Parathyroid adenoma (tissue), 2 donors: ENCODE measurements at regions not wholly inside any gene's neighbourhood (a gene's known extent, or its start where the extent isn't known, plus 50 kb on each side); places are given as distances from the start of the nearest gene placed in this dataset.
"Not testable (repeated sequence)": the region's sequence is repeated elsewhere in the genome, so short reads cannot be mapped to it uniquely, and the experiment has no call there.

ENCODE experiments used
- H2AFZ ChIP-seq: fragments of 300-600 bp; sonication (generic); one replicate; pipeline ENCODE4 v1.7.0; 2017; ENCODE audit warnings: antibody characterized with exemption, mild to moderate bottlenecking
- H3K27ac ChIP-seq: fragments of 300-600 bp; sonication (generic); one replicate; pipeline ENCODE4 v1.7.0; 2017
- H3K27me3 ChIP-seq: fragments of 300-600 bp; sonication (generic); one replicate; pipeline ENCODE4 v1.7.0; 2017; ENCODE audit warnings: low read length; ENCODE audit not compliant: control insufficient read depth, insufficient read depth
- H3K36me3 ChIP-seq: fragments of 300-600 bp; sonication (generic); one replicate; pipeline ENCODE4 v1.7.0; 2017; ENCODE audit warnings: low read length; ENCODE audit not compliant: control insufficient read depth, insufficient read depth
- H3K4me1 ChIP-seq: fragments of 300-600 bp; sonication (generic); one replicate; pipeline ENCODE4 v1.7.0; 2017; ENCODE audit warnings: control low read depth
- H3K4me2 ChIP-seq: fragments of 300-600 bp; sonication (generic); one replicate; pipeline ENCODE4 v1.7.0; 2017; ENCODE audit warnings: low read length
- H3K4me3 ChIP-seq: fragments of 300-600 bp; sonication (generic); one replicate; pipeline ENCODE4 v1.7.0; 2017; ENCODE audit warnings: low read depth, low read length
- H3K79me2 ChIP-seq: fragments of 300-600 bp; sonication (generic); one replicate; pipeline ENCODE4 v1.7.0; 2017; ENCODE audit warnings: control low read depth
- H3K9ac ChIP-seq: fragments of 300-600 bp; sonication (generic); one replicate; pipeline ENCODE4 v1.7.0; 2017; ENCODE audit warnings: mild to moderate bottlenecking
- H3K9me3 ChIP-seq: fragments of 300-600 bp; sonication (generic); one replicate; pipeline ENCODE4 v1.7.0; 2017; ENCODE audit warnings: low read length; ENCODE audit not compliant: control insufficient read depth
- TF ChIP-seq, protein P1 (sequence below): fragments of 300-600 bp; sonication (generic); IDR thresholded peaks from one replicate; pipeline ENCODE4 v1.7.0; 2017; ENCODE audit warnings: antibody characterized with exemption, mild to moderate bottlenecking
- donor health status: primary hyperparathyroidism.

DNA sequence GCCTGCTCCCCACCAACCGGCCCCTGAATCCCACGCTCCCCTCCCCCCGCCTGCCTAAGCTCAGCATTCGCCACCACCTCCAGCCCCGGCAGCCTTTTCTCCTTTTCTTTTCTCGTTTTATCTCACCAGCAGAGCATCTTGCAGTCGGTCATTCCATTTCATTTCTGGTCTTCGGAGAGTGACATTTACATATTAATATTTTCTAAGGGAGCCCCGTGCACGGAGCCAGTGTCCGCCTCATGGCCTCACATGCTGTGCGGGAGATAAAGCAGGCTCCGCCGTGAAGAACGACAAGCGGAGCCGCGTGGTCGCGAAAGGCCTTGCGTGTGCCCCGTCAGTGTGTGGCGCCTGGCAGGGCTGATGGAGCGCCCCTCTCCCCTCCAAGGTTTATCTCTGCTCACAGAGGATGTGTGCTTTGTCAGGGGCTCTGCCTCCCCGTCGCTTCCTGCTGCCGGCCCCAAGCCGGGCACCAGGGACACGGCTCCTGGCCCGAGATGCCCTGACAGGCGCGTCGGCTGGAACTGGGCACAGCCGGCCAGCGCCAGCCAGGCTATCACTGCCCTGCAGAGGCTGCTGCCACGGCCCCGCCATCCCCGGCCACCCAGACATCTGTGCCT lies 95.5 kb upstream of the GSE1 start:
- Histone ChIP-seq H3K9me3 (no peaks in the 10 kb centered on the region), H3K79me2 (peaks cover 47% of the 10 kb centered on the region), H2AFZ (no peak overlapping the region), H3K4me1 (peaks cover 66% of the 10 kb centered on the region), H3K9ac (no peak overlapping the region), H3K27ac (no peak overlapping the region), H3K4me3 (no peak overlapping the region), H3K36me3 (no peaks in the 10 kb centered on the region), H3K4me2 (no peak overlapping the region), H3K27me3 (no peaks in the 10 kb centered on the region)
- TF ChIP-seq, protein P1, sequence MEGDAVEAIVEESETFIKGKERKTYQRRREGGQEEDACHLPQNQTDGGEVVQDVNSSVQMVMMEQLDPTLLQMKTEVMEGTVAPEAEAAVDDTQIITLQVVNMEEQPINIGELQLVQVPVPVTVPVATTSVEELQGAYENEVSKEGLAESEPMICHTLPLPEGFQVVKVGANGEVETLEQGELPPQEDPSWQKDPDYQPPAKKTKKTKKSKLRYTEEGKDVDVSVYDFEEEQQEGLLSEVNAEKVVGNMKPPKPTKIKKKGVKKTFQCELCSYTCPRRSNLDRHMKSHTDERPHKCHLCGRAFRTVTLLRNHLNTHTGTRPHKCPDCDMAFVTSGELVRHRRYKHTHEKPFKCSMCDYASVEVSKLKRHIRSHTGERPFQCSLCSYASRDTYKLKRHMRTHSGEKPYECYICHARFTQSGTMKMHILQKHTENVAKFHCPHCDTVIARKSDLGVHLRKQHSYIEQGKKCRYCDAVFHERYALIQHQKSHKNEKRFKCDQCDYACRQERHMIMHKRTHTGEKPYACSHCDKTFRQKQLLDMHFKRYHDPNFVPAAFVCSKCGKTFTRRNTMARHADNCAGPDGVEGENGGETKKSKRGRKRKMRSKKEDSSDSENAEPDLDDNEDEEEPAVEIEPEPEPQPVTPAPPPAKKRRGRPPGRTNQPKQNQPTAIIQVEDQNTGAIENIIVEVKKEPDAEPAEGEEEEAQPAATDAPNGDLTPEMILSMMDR, result no peak

DNA sequence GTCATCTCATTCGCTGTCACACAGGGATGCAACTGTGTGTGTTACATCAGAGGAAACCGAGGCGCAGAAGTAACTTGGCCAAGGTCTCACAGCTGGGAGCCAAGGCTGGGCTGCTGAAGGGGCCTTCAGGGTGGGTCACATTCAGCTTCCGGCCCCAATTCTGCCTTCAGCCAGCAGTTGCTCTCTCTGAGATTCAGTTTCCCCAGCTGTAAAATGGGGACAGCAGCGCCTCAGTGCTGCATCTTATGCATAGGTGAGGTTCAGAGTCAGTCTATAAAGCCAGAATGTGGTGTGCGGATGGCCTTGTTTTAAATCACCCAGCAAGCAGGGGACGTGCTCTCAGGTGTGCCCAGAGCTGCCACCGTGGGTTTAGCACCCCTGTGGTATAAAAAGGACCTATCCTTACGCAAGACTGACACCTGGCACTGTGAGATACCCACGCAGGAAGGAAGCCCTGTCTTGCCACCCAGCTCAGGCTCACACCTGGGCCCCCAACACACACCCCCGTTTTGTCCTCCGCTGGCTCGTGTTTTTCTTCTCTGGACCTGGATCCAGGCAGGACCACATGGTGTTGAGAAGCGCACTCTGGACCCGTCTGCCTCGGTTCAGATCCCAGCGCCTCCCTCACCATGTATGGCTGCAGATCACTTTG lies 94.6 kb upstream of the GSE1 start:
- H3K9me3 ChIP-seq, result no peaks in the 10 kb centered on the region
- peaks cover 69% of the 10 kb centered on the region for H3K4me1 ChIP-seq
- TF ChIP-seq, protein P1, result no peak
- H3K79me2 ChIP-seq, result peaks cover 54% of the 10 kb centered on the region
- H3K4me3 ChIP-seq, result no peak overlapping the region
- H3K4me2 ChIP-seq, result no peak overlapping the region
- H3K9ac ChIP-seq, result no peak overlapping the region
- no peak overlapping the region for H2AFZ ChIP-seq
- no peaks in the 10 kb centered on the region for H3K36me3 ChIP-seq
- no peak overlapping the region for H3K27ac ChIP-seq
- no peaks in the 10 kb centered on the region for H3K27me3 ChIP-seq

DNA sequence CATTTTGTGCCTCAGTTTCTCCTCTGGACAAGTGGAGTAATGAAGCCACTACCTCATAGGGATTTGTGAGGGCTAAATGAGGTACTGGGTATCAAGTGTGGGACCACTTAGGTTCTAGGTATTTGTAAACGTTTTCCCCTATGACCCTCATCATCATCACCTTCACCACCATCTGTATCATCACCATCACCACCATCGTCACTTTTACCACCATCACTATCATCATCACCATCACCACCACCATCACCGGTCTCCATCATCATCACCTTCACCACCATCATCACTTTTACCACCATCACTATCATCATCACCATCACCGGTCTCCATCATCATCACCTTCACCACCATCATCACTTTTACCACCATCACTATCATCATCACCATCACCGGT lies 94.1 kb upstream of the GSE1 start:
- not testable (repeated sequence) for H3K36me3 ChIP-seq, H3K9me3 ChIP-seq, H3K27me3 ChIP-seq, H2AFZ ChIP-seq, H3K27ac ChIP-seq, H3K4me2 ChIP-seq, H3K4me3 ChIP-seq, H3K9ac ChIP-seq
- H3K4me1 ChIP-seq, result peaks cover 69% of the 10 kb centered on the region
- peaks cover 59% of the 10 kb centered on the region for H3K79me2 ChIP-seq

- Histone ChIP-seq H3K4me1 (peaks cover 70% of the 10 kb centered on the region), H3K4me2 (no peak overlapping the region), H2AFZ (no peak overlapping the region), H3K4me3 (no peak overlapping the region), H3K9me3 (no peaks in the 10 kb centered on the region), H3K27ac (peak overlapping the region; percentile 74), H3K36me3 (no peaks in the 10 kb centered on the region), H3K9ac (no peak overlapping the region), H3K27me3 (no peaks in the 10 kb centered on the region), H3K79me2 (peaks cover 62% of the 10 kb centered on the region)
- TF ChIP-seq, protein P1, result no peak
These were observed 93.4 kb upstream of the GSE1 start for GRCh38 chr16:85519540-85520231.

DNA sequence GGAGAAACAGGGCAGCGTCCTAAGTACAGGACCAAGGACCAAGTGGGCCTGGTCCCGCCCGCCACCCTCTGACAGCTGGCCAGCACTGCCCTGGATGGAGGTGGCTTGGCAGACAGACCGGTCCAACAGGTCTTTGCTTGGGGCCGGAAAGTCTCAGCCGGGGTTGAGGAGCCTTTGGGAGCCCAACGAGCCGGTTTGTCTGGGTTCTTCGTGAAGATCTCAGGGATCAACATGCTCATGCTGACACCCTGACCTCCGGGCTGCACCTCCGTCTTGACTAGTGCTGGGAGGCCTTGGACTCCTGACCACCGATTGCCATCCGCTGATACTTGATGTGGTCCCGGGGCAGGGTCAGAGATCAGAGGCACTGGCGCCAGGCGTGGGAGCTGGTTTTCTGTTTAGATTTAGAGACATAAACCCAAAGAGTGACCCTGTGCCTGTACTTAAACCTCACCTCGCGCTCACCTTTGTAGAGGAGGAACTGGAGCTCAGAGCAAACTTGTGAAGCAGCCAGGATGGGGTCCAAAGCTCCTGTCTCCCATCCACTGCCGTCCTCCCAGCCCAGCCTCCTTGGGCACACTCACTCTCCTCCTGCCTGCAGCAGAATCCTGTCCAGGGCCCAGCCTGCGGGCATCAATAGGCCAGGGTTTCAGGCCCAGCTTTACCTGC lies 92.1 kb upstream of the GSE1 start:
- no peak overlapping the region for H3K9ac ChIP-seq
- peak overlapping the region; percentile 74 for H3K27ac ChIP-seq
- H3K36me3 ChIP-seq, result no peaks in the 10 kb centered on the region
- H3K9me3 ChIP-seq, result no peaks in the 10 kb centered on the region
- H3K27me3 ChIP-seq, result no peaks in the 10 kb centered on the region
- H3K4me1 ChIP-seq, result peaks cover 64% of the 10 kb centered on the region
- TF ChIP-seq, protein P1, result peak; percentile 46
- H3K4me3 ChIP-seq, result no peak overlapping the region
- H2AFZ ChIP-seq, result no peak overlapping the region
- peak overlapping the region; percentile 40 for H3K4me2 ChIP-seq
- peaks cover 69% of the 10 kb centered on the region for H3K79me2 ChIP-seq
